ENCODE measurements at regions not wholly inside any gene's neighbourhood (a gene's known extent, or its start where the extent isn't known, plus 50 kb on each side); places are given as distances from the start of the nearest gene placed in this dataset.
"Not testable (repeated sequence)": the region's sequence is repeated elsewhere in the genome, so short reads cannot be mapped to it uniquely, and the experiment has no call there.

DNA sequence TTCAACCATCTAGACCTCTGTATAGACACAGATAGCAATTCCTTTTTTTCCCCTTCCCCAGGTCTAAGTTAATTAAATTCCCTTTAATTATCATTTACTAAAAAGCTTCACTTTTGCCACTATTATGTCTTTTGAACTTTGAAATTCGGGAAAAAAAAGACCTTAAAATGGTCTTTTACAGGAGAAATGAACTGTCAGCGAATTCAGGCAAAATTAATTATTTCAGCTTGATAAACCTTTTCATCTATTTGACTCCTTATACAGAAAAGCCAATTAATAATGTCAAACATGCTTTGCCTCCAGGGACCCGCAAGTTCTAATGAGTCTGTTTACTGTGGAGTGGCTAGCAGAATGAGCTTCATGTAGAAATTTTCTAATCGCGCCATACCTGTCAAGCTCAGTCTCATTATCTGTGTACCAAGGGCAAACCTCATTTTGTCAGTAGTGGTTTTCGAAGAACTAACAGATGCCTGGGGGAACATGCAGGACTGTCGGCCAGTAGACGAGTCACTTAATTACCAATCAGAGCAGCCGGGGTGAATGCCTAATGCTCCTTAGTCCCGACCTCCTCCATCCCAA lies 287.7 kb downstream of the INSIG2 start:
- TF ChIP-seq, protein P1, sequence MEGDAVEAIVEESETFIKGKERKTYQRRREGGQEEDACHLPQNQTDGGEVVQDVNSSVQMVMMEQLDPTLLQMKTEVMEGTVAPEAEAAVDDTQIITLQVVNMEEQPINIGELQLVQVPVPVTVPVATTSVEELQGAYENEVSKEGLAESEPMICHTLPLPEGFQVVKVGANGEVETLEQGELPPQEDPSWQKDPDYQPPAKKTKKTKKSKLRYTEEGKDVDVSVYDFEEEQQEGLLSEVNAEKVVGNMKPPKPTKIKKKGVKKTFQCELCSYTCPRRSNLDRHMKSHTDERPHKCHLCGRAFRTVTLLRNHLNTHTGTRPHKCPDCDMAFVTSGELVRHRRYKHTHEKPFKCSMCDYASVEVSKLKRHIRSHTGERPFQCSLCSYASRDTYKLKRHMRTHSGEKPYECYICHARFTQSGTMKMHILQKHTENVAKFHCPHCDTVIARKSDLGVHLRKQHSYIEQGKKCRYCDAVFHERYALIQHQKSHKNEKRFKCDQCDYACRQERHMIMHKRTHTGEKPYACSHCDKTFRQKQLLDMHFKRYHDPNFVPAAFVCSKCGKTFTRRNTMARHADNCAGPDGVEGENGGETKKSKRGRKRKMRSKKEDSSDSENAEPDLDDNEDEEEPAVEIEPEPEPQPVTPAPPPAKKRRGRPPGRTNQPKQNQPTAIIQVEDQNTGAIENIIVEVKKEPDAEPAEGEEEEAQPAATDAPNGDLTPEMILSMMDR (IDR thresholded peaks at IDR 0.05; ENCODE audit: insufficient read depth, low read length, severe bottlenecking) = no peak
- DNase-seq (ENCODE audit: low read depth) (no peak), FAIRE-seq (peak; percentile 83)
- no peaks in the 10 kb centered on the region for H3K27me3 ChIP-seq (ENCODE audit: control insufficient read depth, insufficient read depth, low read length)
- no peak overlapping the region for H3K4me3 ChIP-seq (ENCODE audit: low read depth, low read length)
- H3K36me3 ChIP-seq (ENCODE audit: control insufficient read depth, insufficient read depth, low read length) = no peaks in the 10 kb centered on the region

DNA sequence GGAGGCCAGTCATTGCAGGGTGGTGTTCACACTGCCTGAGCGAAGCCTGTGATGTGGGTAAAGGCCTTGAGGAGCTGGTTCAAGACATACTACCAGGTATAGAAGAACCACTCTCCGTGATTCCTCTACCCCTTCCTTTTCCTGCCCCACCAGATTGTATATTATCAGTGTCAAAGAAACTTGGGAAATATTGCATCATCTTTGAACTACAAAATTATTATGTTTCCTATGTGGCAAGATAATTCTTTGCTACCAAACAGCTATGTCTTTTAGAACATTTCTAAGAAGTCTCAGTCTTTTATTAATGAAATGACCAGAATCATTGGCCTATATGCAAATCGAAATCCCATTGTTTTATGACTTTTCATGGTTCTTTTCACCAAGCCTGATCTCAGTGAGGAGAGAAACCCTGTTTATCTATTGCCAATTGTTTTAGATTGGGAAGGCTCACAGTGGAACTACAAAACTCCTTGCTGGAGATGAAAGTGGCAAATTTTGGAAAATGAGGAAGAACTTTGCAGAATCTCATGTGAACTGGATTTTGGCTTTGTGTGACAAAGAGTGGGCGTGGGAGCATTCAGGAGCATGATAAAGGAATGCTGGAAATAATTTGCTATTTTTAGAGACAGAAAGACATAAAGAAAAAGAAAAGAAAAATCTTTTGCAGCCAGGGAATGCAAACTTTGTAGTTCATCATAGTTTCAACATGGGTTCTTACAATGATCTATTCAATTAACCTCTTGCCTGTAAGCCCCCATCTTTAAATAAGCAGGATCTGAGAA lies 286.9 kb downstream of the INSIG2 start:
- TF ChIP-seq, protein P1 (IDR thresholded peaks at IDR 0.05; ENCODE audit: insufficient read depth, low read length, severe bottlenecking) = no peak
- FAIRE-seq (no peak), DNase-seq (ENCODE audit: low read depth) (no peak)
- Histone ChIP-seq H3K27me3 (ENCODE audit: control insufficient read depth, insufficient read depth, low read length) (no peaks in the 10 kb centered on the region), H3K36me3 (ENCODE audit: control insufficient read depth, insufficient read depth, low read length) (no peaks in the 10 kb centered on the region), H3K4me3 (ENCODE audit: low read depth, low read length) (no peak overlapping the region)

DNA sequence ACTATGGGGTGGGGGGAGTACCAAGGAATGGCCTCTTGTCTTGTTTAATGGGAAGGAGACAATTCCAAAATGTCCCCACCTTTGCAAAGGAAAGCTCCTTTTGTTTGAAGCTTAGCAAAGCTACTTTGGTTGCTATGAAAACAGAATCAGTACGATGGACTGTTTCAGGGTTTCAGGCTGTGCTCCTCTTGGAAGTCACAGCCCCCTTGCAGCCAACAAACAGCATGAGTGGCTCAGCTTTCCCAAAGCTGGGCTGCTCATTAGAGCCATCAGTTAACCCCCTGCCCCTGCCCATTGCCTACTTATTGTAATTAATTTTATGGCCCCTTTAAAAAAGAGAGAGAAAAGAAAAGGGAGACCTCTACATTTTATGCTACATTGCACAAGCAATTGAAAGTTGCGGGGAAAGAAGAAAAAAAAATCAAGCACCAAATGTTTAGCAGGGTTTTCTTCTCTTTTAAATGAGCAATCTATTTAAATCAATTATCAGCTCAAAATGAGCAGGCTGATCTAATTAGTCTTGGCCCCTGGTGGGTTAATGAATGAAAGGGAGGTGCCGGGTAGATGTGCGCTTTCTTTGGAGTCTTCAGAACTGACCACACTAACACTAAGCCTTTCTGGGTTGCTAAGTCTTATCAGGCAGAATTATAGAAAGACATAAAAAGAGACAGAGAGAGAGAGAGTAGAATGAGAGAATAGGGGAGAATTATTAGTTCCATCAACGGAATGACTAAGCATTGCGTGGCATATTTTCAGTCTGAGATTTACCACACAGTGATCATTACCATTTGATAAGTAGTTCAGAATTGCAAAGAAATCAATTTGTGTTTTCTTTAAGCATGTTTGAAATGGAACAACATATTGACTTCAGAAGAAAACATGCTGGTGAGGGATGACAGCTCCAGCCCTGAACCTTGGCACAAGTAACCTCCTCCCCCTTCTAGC lies 284.9 kb downstream of the INSIG2 start:
- FAIRE-seq (no peak), DNase-seq (ENCODE audit: low read depth) (no peak)
- Histone ChIP-seq H3K4me3 (ENCODE audit: low read depth, low read length) (no peak overlapping the region), H3K27me3 (ENCODE audit: control insufficient read depth, insufficient read depth, low read length) (no peaks in the 10 kb centered on the region), H3K36me3 (ENCODE audit: control insufficient read depth, insufficient read depth, low read length) (no peaks in the 10 kb centered on the region)
- TF ChIP-seq, protein P1 (IDR thresholded peaks at IDR 0.05; ENCODE audit: insufficient read depth, low read length, severe bottlenecking) = no peak

DNA sequence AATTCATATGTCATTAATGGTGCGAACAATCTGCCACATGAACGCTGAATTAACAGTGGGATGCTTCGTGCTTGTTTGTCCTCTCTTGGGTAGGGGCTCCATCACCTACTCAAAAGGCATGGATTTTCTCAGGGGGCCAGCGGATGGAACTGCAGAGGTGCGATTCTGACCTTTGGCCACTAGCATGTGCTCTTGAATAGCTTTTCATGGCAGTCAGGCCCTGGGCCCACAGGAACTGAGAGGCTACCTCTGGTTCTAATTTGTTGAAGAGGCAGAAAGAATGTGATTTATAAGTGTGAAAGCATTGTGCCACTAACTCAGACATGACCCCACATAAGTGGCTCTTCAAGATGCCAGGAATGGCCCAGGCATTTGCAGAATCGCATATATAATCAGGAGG lies 283.2 kb downstream of the INSIG2 start:
- FAIRE-seq (no peak), DNase-seq (ENCODE audit: low read depth) (peak; percentile 33)
- Histone ChIP-seq H3K36me3 (ENCODE audit: control insufficient read depth, insufficient read depth, low read length) (no peaks in the 10 kb centered on the region), H3K27me3 (ENCODE audit: control insufficient read depth, insufficient read depth, low read length) (no peaks in the 10 kb centered on the region), H3K4me3 (ENCODE audit: low read depth, low read length) (no peak overlapping the region)
- TF ChIP-seq, protein P1 (IDR thresholded peaks at IDR 0.05; ENCODE audit: insufficient read depth, low read length, severe bottlenecking) = peak; percentile 89

DNA sequence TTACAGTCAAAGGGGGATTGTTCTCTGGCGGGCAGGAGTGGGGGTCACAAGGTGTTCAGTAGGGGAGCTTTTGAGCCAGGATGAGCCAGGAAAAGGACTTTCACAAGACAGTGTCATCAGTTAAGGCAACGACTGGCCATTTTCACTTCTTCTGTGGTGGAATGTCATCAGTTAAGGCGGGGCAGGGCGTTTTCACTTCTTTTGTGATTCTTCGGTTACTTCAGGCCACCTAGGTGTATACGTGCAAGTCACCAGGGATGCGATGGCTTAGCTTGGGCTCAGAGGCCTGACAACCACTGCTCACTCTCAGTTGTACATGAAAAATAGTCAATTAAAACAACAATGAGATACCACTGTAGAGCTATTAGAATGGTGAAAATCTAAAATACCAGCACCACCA lies 281.2 kb downstream of the INSIG2 start:
- not testable (repeated sequence) for DNase-seq (ENCODE audit: low read depth); H3K27me3 ChIP-seq (ENCODE audit: control insufficient read depth, insufficient read depth, low read length); H3K4me3 ChIP-seq (ENCODE audit: low read depth, low read length); FAIRE-seq; H3K36me3 ChIP-seq (ENCODE audit: control insufficient read depth, insufficient read depth, low read length)

DNA sequence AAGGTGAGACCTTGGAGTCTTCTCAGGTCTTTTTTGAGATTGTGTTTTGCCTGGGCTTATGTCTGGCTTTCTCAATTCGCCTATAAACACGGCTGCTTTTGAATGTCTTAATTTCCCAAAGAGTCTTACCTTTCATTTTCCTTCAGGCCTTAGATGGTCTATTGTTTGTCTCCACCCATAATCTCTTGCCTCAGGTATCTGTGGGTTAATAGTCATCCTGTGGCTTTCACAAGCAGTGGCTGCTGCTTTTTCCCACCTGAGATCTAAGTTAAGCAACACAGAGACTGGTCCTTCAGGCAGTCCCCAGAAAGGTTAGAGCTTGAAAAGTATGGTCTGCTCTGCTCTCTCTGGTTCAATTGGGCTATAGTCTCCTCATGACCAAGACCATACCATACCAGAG lies 275.3 kb downstream of the INSIG2 start:
- TF ChIP-seq, protein P1 (IDR thresholded peaks at IDR 0.05; ENCODE audit: insufficient read depth, low read length, severe bottlenecking) = no peak
- FAIRE-seq = no peak
- no peaks in the 10 kb centered on the region for H3K27me3 ChIP-seq (ENCODE audit: control insufficient read depth, insufficient read depth, low read length)
- no peak overlapping the region for H3K4me3 ChIP-seq (ENCODE audit: low read depth, low read length)
- peak; percentile 44 for DNase-seq (ENCODE audit: low read depth)
- no peaks in the 10 kb centered on the region for H3K36me3 ChIP-seq (ENCODE audit: control insufficient read depth, insufficient read depth, low read length)

All from bronchial epithelial cell (primary cell).